Fibroblast of lung (primary cell): ENCODE measurements at regions not wholly inside any gene's neighbourhood (a gene's known extent, or its start where the extent isn't known, plus 50 kb on each side); places are given as distances from the start of the nearest gene placed in this dataset.

Experiments
- CTCF ChIP-seq, 2 donors: IDR thresholded peaks in 1 of 2; conservative IDR thresholded peaks in 1 of 2; 1 replicate in 1 of 2; 2 replicates in 1 of 2; pipeline ENCODE4 v1.5.1; 2011 to 2012; ENCODE audit warnings: low read length in 2 of 2, control low read depth in 1 of 2, inconsistent platforms in 1 of 2, low read depth in 1 of 2, mild to moderate bottlenecking in 1 of 2
- EZH2 ChIP-seq: IDR thresholded peaks from 2 replicates; pipeline ENCODE4 v1.5.1; 2012; ENCODE audit warnings: low read length, control low read depth, mild to moderate bottlenecking; ENCODE audit errors: missing control alignments

GRCh38 chr2:190786404-190787166, 94.0 kb upstream of the GLS start:
- TF ChIP-seq CTCF (conservative IDR thresholded peaks at IDR 0.05 in 1 of 2, IDR thresholded peaks at IDR 0.05 in 1 of 2; ENCODE audit: low read depth in 1 of 2, low read length in 2 of 2) = no peak
- TF ChIP-seq EZH2 = no peak
